Neural progenitor cell (in vitro differentiated cells): ENCODE measurements at regions not wholly inside any gene's neighbourhood (a gene's known extent, or its start where the extent isn't known, plus 50 kb on each side); places are given as distances from the start of the nearest gene placed in this dataset.

ENCODE experiments used
- EZH2 ChIP-seq: fragments of 200-600 bp; sonication (generic); IDR thresholded peaks from 2 replicates; pipeline ENCODE4 v1.6.1; 2017; ENCODE audit warnings: antibody characterized with exemption, mild to moderate bottlenecking, moderate library complexity
- EZH2phosphoT487 ChIP-seq: fragments of 200-600 bp; sonication (generic); IDR thresholded peaks from 2 replicates; pipeline ENCODE4 v1.6.1; 2017; ENCODE audit warnings: antibody characterized with exemption

DNA sequence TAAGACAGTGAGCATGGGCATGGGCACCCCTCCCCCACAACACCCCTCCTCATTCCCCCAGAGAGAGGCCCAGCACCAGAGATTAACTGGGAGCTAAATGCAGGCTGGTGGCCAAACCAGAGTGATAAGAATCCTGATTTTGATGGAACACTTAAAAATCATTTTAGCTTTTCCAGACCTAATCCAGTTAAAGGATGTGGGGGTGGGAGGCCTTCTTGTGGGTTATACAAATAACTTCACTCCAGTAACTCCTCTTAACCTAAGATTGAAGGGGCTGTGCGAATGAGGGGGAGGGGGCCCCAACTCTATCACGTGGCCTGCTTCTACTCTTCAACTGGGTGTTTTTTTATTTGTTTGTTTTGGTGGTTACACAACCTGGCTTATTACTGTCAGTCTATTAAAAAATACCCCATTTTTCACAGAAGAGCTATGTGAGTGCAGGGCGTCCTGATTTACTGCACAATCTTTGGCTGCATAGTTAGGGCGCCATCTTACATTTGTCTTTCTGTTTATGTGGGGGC lies 398.1 kb upstream of the LYPLAL1 start:
- TF ChIP-seq EZH2, result no peak
- TF ChIP-seq EZH2phosphoT487, result no peak
